Right atrium auricular region (tissue), 2 donors: ENCODE measurements at regions not wholly inside any gene's neighbourhood (a gene's known extent, or its start where the extent isn't known, plus 50 kb on each side); places are given as distances from the start of the nearest gene placed in this dataset.
A peak's percentile ranks its signal among the peaks of the same experiment; 100 is the strongest.

Experiments
- DNase-seq: peaks from one replicate; pipeline ENCODE4 v3.0.0-alpha.2; 2019; ENCODE audit warnings: low spot score
- H3K27ac ChIP-seq, 2 donors: fragments of 200-600 bp; sonication (generic); 1 replicate in 1 of 2; 2 replicates in 1 of 2; pipeline ENCODE4 v1.5.1; 2016 to 2019
- H3K27me3 ChIP-seq, 2 donors: fragments of 200-600 bp; sonication (generic); one replicate each; pipeline versions ENCODE4 v1.5.1 to v1.6.0; 2017 to 2019
- H3K36me3 ChIP-seq: fragments of 200-600 bp; sonication (generic); one replicate; pipeline ENCODE4 v1.5.1; 2016
- H3K4me1 ChIP-seq, 2 donors: fragments of 200-600 bp; sonication (generic); one replicate each; pipeline versions ENCODE4 v1.5.1 to v1.6.0; 2017 to 2019
- H3K4me3 ChIP-seq, 2 donors: fragments of 200-600 bp; sonication (generic); 1 replicate in 1 of 2; 2 replicates in 1 of 2; pipeline ENCODE4 v1.5.1; 2017 to 2019; ENCODE audit warnings: mild to moderate bottlenecking in 1 of 2, moderate library complexity in 1 of 2
- H3K9me3 ChIP-seq, 2 donors: fragments of 200-600 bp; sonication (generic); one replicate each; pipeline ENCODE4 v1.5.1; 2019
- CTCF ChIP-seq, 2 donors: fragments of 200-600 bp; sonication (generic); IDR thresholded peaks; one replicate each; pipeline ENCODE4 v1.5.1; 2019; ENCODE audit warnings: antibody characterized with exemption in 2 of 2

GRCh38 chr1:29397981-29398380, 161.7 kb downstream of the PTPRU start:
- Histone ChIP-seq H3K4me3 (no peak overlapping the region), H3K36me3 (no peaks in the 10 kb centered on the region), H3K9me3 (peaks cover 0 to 5% of the 10 kb centered on the region in 2 donors), H3K27me3 (no peaks in the 10 kb centered on the region), H3K4me1 (no peaks in the 10 kb centered on the region), H3K27ac (no peak overlapping the region)
- TF ChIP-seq CTCF (IDR thresholded peaks at IDR 0.05) = no peak
- DNase-seq = peak; percentile 23

GRCh38 chr1:29397256-29397590, 160.9 kb downstream of the PTPRU start:
- no peaks in the 10 kb centered on the region for H3K36me3 ChIP-seq
- H3K27me3 ChIP-seq = no peaks in the 10 kb centered on the region
- peak; percentile 42 for DNase-seq

GRCh38 chr1:29396438-29397255, 160.3 kb downstream of the PTPRU start:
- no peaks in the 10 kb centered on the region for H3K27me3 ChIP-seq
- H3K27ac ChIP-seq = no peak overlapping the region
- no peak for TF ChIP-seq CTCF (IDR thresholded peaks at IDR 0.05)
- no peaks in the 10 kb centered on the region for H3K4me1 ChIP-seq
- H3K4me3 ChIP-seq = no peak overlapping the region
- H3K36me3 ChIP-seq = no peaks in the 10 kb centered on the region
- H3K9me3 ChIP-seq = peaks cover 0 to 5% of the 10 kb centered on the region in 2 donors
- peak; percentile 30 for DNase-seq

More at GRCh38 chr1:29397256-29397590, 160.9 kb downstream of the PTPRU start:
- no peaks in the 10 kb centered on the region for H3K4me1 ChIP-seq
- H3K27ac ChIP-seq = no peak overlapping the region
- H3K4me3 ChIP-seq = no peak overlapping the region
- peaks cover 0 to 5% of the 10 kb centered on the region in 2 donors for H3K9me3 ChIP-seq
- no peak for TF ChIP-seq CTCF (IDR thresholded peaks at IDR 0.05)

GRCh38 chr1:29395736-29396437, 159.6 kb downstream of the PTPRU start:
- no peaks in the 10 kb centered on the region for H3K4me1 ChIP-seq
- no peaks in the 10 kb centered on the region for H3K27me3 ChIP-seq
- H3K4me3 ChIP-seq = no peak overlapping the region
- no peaks in the 10 kb centered on the region for H3K36me3 ChIP-seq
- H3K9me3 ChIP-seq = peaks cover 0 to 5% of the 10 kb centered on the region in 2 donors
- no peak for TF ChIP-seq CTCF (IDR thresholded peaks at IDR 0.05)
- no peak overlapping the region for H3K27ac ChIP-seq
- peak; percentile 23 for DNase-seq

GRCh38 chr1:29394521-29395225, 158.4 kb downstream of the PTPRU start:
- Histone ChIP-seq H3K27ac (no peak overlapping the region), H3K9me3 (peaks cover 0 to 3% of the 10 kb centered on the region in 2 donors), H3K4me3 (no peak overlapping the region), H3K4me1 (no peaks in the 10 kb centered on the region), H3K27me3 (no peaks in the 10 kb centered on the region), H3K36me3 (no peaks in the 10 kb centered on the region)
- peak; percentile 46 for DNase-seq
- TF ChIP-seq CTCF (IDR thresholded peaks at IDR 0.05) = no peak
